ENCODE measurements at regions not wholly inside any gene's neighbourhood (a gene's known extent, or its start where the extent isn't known, plus 50 kb on each side); places are given as distances from the start of the nearest gene placed in this dataset.
"Not testable (repeated sequence)": the region's sequence is repeated elsewhere in the genome, so short reads cannot be mapped to it uniquely, and the experiment has no call there.

- not testable (repeated sequence) for DNase-seq
Observed at GRCh38 chr6:71007298-71007697, 50.4 kb upstream of the B3GAT2 start.

GRCh38 chr6:71011871-71012371 is 55.1 kb upstream of the B3GAT2 start:
- DNase-seq: no peak

- no peak for DNase-seq
Observed at GRCh38 chr6:71012866-71013469, 56.1 kb upstream of the B3GAT2 start.

GRCh38 chr6:71015392-71015791 is 58.5 kb upstream of the B3GAT2 start:
- no peak for DNase-seq

GRCh38 chr6:71028236-71028876 is 71.5 kb upstream of the B3GAT2 start:
- no peak for DNase-seq

GRCh38 chr6:71028877-71029252 is 72.0 kb upstream of the B3GAT2 start:
- no peak for DNase-seq

GRCh38 chr6:71029555-71029954 is 72.7 kb upstream of the B3GAT2 start:
- no peak for DNase-seq

GRCh38 chr6:71031912-71032311 is 75.1 kb upstream of the B3GAT2 start:
- no peak for DNase-seq

GRCh38 chr6:71033171-71033570 is 76.3 kb upstream of the B3GAT2 start:
- no peak for DNase-seq

- no peak for DNase-seq
Observed at GRCh38 chr6:71033890-71034289, 77.0 kb upstream of the B3GAT2 start.

GRCh38 chr6:71034563-71035345 is 77.9 kb upstream of the B3GAT2 start:
- no peak for DNase-seq

GRCh38 chr6:71035871-71036270 is 79.0 kb upstream of the B3GAT2 start:
- DNase-seq: no peak

- no peak for DNase-seq
Observed at GRCh38 chr6:71038711-71039344, 82.0 kb upstream of the B3GAT2 start.

- DNase-seq: no peak
Observed at GRCh38 chr6:71040043-71040442, 83.2 kb upstream of the B3GAT2 start.

- no peak for DNase-seq
Observed at GRCh38 chr6:71040841-71041240, 84.0 kb upstream of the B3GAT2 start.

- no peak for DNase-seq
Observed at GRCh38 chr6:71043902-71044301, 87.0 kb upstream of the B3GAT2 start.

GRCh38 chr6:71044753-71045152 is 87.9 kb upstream of the B3GAT2 start:
- DNase-seq: no peak

GRCh38 chr6:71045296-71045695 is 88.4 kb upstream of the B3GAT2 start:
- DNase-seq: no peak

- no peak for DNase-seq
Observed at GRCh38 chr6:71047417-71047816, 90.6 kb upstream of the B3GAT2 start.

- no peak for DNase-seq
Observed at GRCh38 chr6:71048320-71049164, 91.7 kb upstream of the B3GAT2 start.

- no peak for DNase-seq
Observed at GRCh38 chr6:71049198-71049770, 92.4 kb upstream of the B3GAT2 start.

- DNase-seq: no peak
Observed at GRCh38 chr6:71053475-71053874, 96.6 kb upstream of the B3GAT2 start.

Measured in right hindlimb (tissue), 1 donor.